Epithelial cell of proximal tubule (primary cell): ENCODE measurements at regions not wholly inside any gene's neighbourhood (a gene's known extent, or its start where the extent isn't known, plus 50 kb on each side); places are given as distances from the start of the nearest gene placed in this dataset.

Experiments
- DNase-seq: peaks from one replicate; pipeline ENCODE4 v3.0.0-alpha.2; 2011; ENCODE audit warnings: low read depth
- H3K4me3 ChIP-seq: 2 replicates; pipeline ENCODE4 v1.5.1; 2011; ENCODE audit warnings: low read depth, mild to moderate bottlenecking, low read length
- TF ChIP-seq, protein P1 (sequence below): conservative IDR thresholded peaks from 2 replicates; pipeline ENCODE4 v1.5.1; 2012; ENCODE audit warnings: low read depth, mild to moderate bottlenecking, low read length

GRCh38 chr5:141783947-141784296, 94.3 kb downstream of the PCDH1 start:
- H3K4me3 ChIP-seq: no peak overlapping the region
- DNase-seq: no peak
- TF ChIP-seq, protein P1, sequence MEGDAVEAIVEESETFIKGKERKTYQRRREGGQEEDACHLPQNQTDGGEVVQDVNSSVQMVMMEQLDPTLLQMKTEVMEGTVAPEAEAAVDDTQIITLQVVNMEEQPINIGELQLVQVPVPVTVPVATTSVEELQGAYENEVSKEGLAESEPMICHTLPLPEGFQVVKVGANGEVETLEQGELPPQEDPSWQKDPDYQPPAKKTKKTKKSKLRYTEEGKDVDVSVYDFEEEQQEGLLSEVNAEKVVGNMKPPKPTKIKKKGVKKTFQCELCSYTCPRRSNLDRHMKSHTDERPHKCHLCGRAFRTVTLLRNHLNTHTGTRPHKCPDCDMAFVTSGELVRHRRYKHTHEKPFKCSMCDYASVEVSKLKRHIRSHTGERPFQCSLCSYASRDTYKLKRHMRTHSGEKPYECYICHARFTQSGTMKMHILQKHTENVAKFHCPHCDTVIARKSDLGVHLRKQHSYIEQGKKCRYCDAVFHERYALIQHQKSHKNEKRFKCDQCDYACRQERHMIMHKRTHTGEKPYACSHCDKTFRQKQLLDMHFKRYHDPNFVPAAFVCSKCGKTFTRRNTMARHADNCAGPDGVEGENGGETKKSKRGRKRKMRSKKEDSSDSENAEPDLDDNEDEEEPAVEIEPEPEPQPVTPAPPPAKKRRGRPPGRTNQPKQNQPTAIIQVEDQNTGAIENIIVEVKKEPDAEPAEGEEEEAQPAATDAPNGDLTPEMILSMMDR: no peak

DNA sequence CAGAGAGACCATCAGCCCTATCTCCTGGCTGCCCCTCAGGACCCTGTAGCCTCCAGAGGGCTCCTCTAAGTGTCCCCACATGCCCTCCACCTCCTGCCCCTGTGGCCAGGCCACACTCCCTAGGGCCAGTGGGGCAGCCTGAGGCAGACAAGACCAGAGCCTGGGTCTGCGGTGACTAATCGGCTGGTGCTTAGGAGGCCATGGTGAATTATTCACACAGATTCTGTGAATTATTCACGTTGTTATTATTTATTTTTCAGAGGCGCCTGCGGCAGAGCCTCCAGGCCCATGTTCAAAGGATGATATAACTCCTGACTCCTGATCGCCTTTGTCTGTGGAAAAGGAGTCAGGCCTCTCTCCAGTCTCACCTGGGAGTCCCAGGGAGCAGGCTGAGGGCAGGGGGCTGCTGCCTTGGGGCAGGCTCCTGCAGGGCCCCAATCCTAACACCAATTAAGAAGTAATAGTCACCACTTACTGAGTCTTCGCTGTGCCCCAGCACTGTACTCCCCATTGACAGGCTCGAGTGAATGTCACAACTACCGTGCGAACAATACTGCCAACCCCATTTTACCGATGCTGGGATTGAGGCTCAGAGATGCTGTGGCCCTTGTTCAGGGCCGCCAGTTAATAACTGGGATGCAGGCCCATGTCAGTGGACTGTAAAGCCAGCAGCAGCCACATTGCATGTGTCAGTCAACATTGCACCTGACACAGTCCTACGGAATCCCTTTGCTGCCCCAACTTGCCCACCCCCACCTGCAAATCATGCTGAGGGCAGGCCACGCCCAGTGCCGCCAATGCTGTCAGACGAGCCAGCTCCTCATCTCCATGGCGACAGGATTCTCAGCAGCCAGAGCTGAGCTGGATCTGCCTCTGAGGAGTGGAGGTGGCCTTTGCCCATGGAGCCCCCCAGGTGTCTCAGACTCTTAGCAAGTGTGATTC, 94.9 kb downstream of the PCDH1 start:
- peak; percentile 50 for DNase-seq
- H3K4me3 ChIP-seq: no peak overlapping the region
- TF ChIP-seq, protein P1: no peak

- no peak overlapping the region for H3K4me3 ChIP-seq
- TF ChIP-seq, protein P1: no peak
- no peak for DNase-seq
These were observed 96.3 kb downstream of the PCDH1 start for GRCh38 chr5:141781910-141782309.

- TF ChIP-seq, protein P1: no peak
- no peak overlapping the region for H3K4me3 ChIP-seq
- no peak for DNase-seq
These were observed 97.0 kb downstream of the PCDH1 start for GRCh38 chr5:141780952-141781781.

DNA sequence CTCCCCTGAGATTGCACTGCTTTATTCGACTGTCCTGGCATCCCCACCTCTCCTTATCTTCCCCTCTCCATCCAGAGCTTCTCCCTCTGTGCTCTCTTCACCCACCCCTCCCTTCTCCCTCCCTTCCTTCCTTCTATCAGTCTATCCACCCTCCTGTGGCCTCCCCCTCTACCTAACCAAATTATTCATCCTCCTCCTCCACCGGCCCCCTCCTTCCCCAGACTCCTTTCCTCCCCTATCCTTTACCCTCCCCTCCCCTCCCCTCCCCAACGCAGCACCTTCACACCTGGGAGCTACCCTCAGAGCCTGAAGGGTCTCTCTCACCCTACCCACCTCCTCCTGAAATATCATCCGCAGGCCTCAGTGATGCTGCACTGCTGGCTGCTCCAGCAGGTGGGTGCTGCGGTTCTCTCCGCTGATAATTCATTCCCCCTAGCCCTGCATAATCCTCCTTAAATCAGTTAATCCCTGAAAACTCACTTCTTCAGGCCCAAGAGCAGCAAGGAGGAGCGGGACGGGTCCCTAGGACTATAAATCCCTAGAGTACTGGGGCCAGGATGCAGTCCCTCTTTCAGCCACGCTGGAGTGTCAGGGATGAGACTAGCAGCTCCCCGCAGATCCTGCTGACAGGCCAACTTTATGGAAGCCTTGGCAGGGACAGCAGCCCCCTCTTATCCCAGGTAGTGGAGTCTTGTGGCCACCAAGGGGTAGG, 97.8 kb downstream of the PCDH1 start:
- DNase-seq: no peak
- TF ChIP-seq, protein P1: no peak
- no peak overlapping the region for H3K4me3 ChIP-seq

- DNase-seq: no peak
- TF ChIP-seq, protein P1: no peak
- H3K4me3 ChIP-seq: no peak overlapping the region
These were observed 97.5 kb upstream of the ARAP3 start for GRCh38 chr5:141779503-141779973.
